HFFc6 (cell line): ENCODE measurements at regions not wholly inside any gene's neighbourhood (a gene's known extent, or its start where the extent isn't known, plus 50 kb on each side); places are given as distances from the start of the nearest gene placed in this dataset.

Experiments used
- DNase-seq: peaks from one replicate; pipeline ENCODE4 v3.0.0-alpha.2; 2018
- H3K27ac Mint-ChIP-seq: 2 replicates; pipeline ENCODE4 v1.8.0; 2020; ENCODE audit warnings: mild to moderate bottlenecking, mixed read lengths
- H3K27me3 Mint-ChIP-seq: 2 replicates; pipeline ENCODE4 v1.8.0; 2021; ENCODE audit warnings: mild to moderate bottlenecking, moderate library complexity, mixed read lengths; ENCODE audit not compliant: insufficient read depth
- H3K36me3 Mint-ChIP-seq: 2 replicates; pipeline ENCODE4 v1.8.0; 2021; ENCODE audit warnings: low read depth, mixed read lengths
- H3K4me1 Mint-ChIP-seq: 2 replicates; pipeline ENCODE4 v1.8.0; 2020; ENCODE audit warnings: low read depth, mixed read lengths
- H3K4me3 Mint-ChIP-seq: 2 replicates; pipeline ENCODE4 v1.8.0; 2020; ENCODE audit warnings: mild to moderate bottlenecking, moderate library complexity, mixed read lengths
- H3K9me3 Mint-ChIP-seq: 2 replicates; pipeline ENCODE4 v1.8.0; 2020; ENCODE audit warnings: mild to moderate bottlenecking, mixed read lengths
- CTCF ChIP-seq: fragments of 200-600 bp; sonication (generic); IDR thresholded peaks from 2 replicates; pipeline ENCODE4 v1.5.0; 2021; ENCODE audit warnings: antibody characterized with exemption, mild to moderate bottlenecking

GRCh38 chr6:19417713-19418112, 419.5 kb upstream of the ID4 start:
- Mint-ChIP-seq H3K4me1 (peaks cover 57% of the 10 kb centered on the region), H3K4me3 (peak overlapping the region; percentile 14; the same call in 1 of the 2 replicates), H3K9me3 (no peaks in the 10 kb centered on the region), H3K27me3 (no peaks in the 10 kb centered on the region; the same call in 1 of the 2 replicates), H3K27ac (peak overlapping the region; percentile 47), H3K36me3 (no peaks in the 10 kb centered on the region)
- peak; percentile 72 for DNase-seq
- TF ChIP-seq CTCF, result no peak

GRCh38 chr6:19424853-19425252, 412.3 kb upstream of the ID4 start:
- H3K27me3 Mint-ChIP-seq, result no peaks in the 10 kb centered on the region
- TF ChIP-seq CTCF, result no peak
- peaks cover 5% of the 10 kb centered on the region; the same call in 1 of the 2 replicates for H3K4me1 Mint-ChIP-seq
- H3K4me3 Mint-ChIP-seq, result no peak overlapping the region
- no peaks in the 10 kb centered on the region for H3K9me3 Mint-ChIP-seq
- no peaks in the 10 kb centered on the region for H3K36me3 Mint-ChIP-seq
- no peak overlapping the region for H3K27ac Mint-ChIP-seq
- DNase-seq, result no peak

DNA sequence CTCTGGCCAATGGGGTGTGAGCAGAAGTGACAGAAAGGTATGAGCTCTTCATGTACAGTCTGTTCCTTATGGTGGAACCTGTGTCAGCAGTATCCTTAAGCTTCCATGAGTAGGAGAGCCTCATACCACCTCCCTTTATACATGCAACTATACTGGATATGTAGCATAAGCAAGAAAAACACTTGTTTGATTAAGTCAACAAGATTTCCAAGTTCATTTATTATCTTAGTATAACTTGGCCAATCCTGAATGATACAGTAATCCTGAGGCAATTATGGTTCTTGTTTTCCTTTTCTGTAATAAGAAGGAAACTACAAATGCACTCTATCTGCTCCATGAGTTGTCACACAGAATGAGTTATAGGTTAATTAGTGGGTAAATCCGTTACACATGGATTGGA, 409.6 kb upstream of the ID4 start:
- TF ChIP-seq CTCF, result no peak
- H3K27me3 Mint-ChIP-seq, result no peaks in the 10 kb centered on the region
- no peak overlapping the region for H3K27ac Mint-ChIP-seq
- no peak overlapping the region for H3K4me3 Mint-ChIP-seq
- no peaks in the 10 kb centered on the region for H3K9me3 Mint-ChIP-seq
- DNase-seq, result no peak
- H3K36me3 Mint-ChIP-seq, result no peaks in the 10 kb centered on the region
- H3K4me1 Mint-ChIP-seq, result peaks cover 5% of the 10 kb centered on the region; the same call in 1 of the 2 replicates

DNA sequence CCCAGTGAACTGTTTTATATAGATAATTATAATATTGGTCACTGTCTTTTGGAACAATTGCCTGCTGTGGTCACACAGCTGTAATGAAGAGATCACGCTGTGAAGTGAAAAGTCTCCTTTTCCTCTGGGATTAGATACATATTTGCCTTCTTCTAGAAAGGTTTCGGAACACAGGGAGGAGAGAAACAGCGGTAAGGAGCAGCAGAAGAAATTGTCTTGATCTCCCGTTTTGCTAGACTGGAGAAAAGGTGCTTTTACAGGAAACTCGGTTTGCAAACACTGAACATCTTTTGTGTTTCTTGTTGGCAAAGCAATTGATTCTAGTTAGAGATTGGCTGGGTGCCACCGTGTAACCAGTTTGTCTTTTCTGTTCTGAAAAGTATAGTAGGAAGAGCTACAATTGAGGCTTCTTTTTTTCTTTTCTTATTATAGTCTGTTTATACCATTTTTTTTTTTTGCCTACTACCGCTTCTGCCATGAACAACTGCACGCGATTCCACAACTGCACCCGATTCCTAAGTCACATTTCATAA, 404.1 kb upstream of the ID4 start:
- no peak for TF ChIP-seq CTCF
- H3K27me3 Mint-ChIP-seq, result no peaks in the 10 kb centered on the region; the same call in none of the 2 replicates
- DNase-seq, result no peak
- H3K4me1 Mint-ChIP-seq, result no peaks in the 10 kb centered on the region
- no peaks in the 10 kb centered on the region for H3K9me3 Mint-ChIP-seq
- no peak overlapping the region for H3K27ac Mint-ChIP-seq
- no peaks in the 10 kb centered on the region for H3K36me3 Mint-ChIP-seq
- H3K4me3 Mint-ChIP-seq, result no peak overlapping the region

DNA sequence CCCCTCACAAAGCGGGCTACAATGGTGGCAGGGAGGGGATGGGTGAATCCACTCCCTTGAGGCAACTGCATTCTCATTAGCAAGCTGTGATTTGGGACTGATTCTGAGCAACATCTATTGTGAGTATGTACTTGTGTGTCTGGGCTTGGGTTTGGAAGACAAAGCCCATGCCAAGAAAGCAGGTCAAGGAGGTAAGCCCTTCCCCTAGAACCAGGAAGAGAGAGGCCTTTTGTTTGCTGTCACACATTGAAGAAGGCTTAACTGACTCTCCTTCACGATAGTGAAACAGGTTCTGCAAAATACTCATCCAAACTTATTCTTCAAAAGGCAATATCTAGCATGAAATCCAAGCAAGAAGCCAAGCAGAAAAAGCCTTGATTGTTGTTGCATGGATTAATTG, 403.1 kb upstream of the ID4 start:
- Mint-ChIP-seq H3K4me3 (no peak overlapping the region), H3K27ac (no peak overlapping the region), H3K4me1 (no peaks in the 10 kb centered on the region), H3K9me3 (no peaks in the 10 kb centered on the region), H3K36me3 (no peaks in the 10 kb centered on the region), H3K27me3 (no peaks in the 10 kb centered on the region; the same call in none of the 2 replicates)
- no peak for TF ChIP-seq CTCF
- DNase-seq, result no peak

- Mint-ChIP-seq H3K9me3 (no peaks in the 10 kb centered on the region), H3K27ac (no peak overlapping the region), H3K36me3 (no peaks in the 10 kb centered on the region), H3K4me1 (no peaks in the 10 kb centered on the region), H3K27me3 (no peaks in the 10 kb centered on the region; the same call in none of the 2 replicates), H3K4me3 (no peak overlapping the region)
- no peak for TF ChIP-seq CTCF
- DNase-seq, result no peak
Observed at GRCh38 chr6:19435755-19436154, 401.4 kb upstream of the ID4 start.
